SK-N-MC (cell line): ENCODE measurements at regions not wholly inside any gene's neighbourhood (a gene's known extent, or its start where the extent isn't known, plus 50 kb on each side); places are given as distances from the start of the nearest gene placed in this dataset.

Experiments used
- EZH2 ChIP-seq: fragments of 200-600 bp; sonication (generic); IDR thresholded peaks from one replicate; pipeline ENCODE4 v1.6.1; 2017; ENCODE audit warnings: antibody characterized with exemption
- POLR2AphosphoS5 ChIP-seq: IDR thresholded peaks from 2 replicates; pipeline ENCODE4 v1.6.1; 2012; ENCODE audit warnings: mild to moderate bottlenecking, low read depth, low read length, borderline replicate concordance

DNA sequence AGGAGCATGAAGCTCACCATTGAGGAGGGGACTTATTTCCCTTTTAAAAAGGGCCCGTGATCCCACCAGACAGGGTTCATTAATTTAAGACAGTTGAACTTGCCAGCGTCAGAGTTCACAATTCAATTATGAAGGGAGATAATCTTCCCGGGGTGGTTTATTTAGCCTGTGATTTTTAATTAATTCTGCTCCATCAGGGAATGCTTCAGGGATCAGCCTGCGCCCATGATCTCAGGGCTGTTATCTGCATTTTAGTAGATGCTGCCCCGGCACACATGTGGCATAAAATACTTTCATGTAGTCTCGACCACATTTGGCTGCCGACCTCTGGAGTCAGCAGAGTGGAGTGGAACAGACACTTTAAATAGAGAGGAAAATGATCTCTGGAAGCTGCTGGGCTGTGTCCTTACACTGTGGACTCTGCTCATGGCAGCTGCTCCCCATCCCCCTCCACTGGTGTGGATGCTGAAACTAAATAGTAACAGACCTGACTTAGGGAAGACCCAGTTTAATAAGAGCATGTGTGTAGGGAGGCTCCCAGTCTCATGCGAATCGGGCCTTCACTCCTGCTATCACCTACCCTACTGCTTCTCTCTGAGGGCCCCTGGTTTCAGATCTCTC, 256.9 kb downstream of the TEX29 start:
- TF ChIP-seq EZH2 (no peak), POLR2AphosphoS5 (no peak)
